SU-DHL-6 (cell line): ENCODE measurements at regions not wholly inside any gene's neighbourhood (a gene's known extent, or its start where the extent isn't known, plus 50 kb on each side); places are given as distances from the start of the nearest gene placed in this dataset.

ENCODE experiments used
- EZH2phosphoT487 ChIP-seq: fragments of 200-600 bp; sonication (generic), shearing (Covaris generic); conservative IDR thresholded peaks from 2 replicates; pipeline ENCODE4 v1.6.1; 2018; ENCODE audit warnings: mild to moderate bottlenecking, antibody characterized with exemption, low read length, moderate library complexity, mixed read lengths
- TF ChIP-seq, protein P1 (sequence below): fragments of 200-600 bp; sonication (generic); IDR thresholded peaks from one replicate; pipeline ENCODE4 v1.5.1; 2017; ENCODE audit warnings: antibody characterized with exemption, mild to moderate bottlenecking, low read length, moderate library complexity; ENCODE audit not compliant: insufficient read depth, poor library complexity, severe bottlenecking

DNA sequence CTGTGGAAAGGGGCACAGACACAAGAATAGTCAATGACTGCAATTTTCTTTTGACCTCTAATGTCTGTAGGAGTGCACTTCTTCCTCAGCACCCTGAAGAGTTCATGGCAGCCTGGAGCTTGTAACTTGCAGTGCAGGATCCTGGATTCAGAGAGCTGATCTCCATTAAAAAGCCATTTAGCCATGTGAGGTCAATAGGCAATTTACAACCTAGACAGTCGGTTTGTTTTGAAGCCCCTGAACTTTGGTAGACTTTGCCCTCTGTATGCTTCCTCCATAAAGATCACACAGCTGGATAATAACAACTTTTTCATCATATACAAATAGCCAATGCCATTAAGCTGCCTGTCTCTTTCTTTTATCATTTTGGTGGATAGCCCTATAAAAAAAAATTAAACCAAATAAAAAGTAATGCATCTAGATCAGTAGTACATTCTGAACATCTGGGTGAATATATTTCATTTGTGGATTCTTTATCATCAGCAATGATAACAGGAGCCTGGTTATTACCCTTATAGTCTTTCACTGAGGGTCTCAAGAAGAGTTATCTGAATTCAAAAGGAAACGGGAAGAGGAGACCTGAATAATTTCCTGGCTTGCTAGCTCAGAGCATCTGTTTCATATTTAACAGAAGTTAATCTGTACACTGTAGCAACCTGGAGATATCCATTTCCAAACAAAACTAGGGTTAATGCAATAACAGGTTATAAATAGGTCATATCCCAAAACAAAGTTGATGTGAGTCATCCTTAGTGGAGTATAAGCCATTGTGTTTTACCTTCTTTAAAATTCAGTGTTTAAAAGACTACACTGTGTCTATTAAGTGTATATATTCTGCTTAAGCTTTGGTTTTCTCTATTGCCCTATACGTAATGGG is 193.8 kb upstream of the ACTBL2 start:
- TF ChIP-seq, protein P1, sequence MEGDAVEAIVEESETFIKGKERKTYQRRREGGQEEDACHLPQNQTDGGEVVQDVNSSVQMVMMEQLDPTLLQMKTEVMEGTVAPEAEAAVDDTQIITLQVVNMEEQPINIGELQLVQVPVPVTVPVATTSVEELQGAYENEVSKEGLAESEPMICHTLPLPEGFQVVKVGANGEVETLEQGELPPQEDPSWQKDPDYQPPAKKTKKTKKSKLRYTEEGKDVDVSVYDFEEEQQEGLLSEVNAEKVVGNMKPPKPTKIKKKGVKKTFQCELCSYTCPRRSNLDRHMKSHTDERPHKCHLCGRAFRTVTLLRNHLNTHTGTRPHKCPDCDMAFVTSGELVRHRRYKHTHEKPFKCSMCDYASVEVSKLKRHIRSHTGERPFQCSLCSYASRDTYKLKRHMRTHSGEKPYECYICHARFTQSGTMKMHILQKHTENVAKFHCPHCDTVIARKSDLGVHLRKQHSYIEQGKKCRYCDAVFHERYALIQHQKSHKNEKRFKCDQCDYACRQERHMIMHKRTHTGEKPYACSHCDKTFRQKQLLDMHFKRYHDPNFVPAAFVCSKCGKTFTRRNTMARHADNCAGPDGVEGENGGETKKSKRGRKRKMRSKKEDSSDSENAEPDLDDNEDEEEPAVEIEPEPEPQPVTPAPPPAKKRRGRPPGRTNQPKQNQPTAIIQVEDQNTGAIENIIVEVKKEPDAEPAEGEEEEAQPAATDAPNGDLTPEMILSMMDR, result no peak
- no peak for TF ChIP-seq EZH2phosphoT487
